ENCODE measurements at regions not wholly inside any gene's neighbourhood (a gene's known extent, or its start where the extent isn't known, plus 50 kb on each side); places are given as distances from the start of the nearest gene placed in this dataset.

DNA sequence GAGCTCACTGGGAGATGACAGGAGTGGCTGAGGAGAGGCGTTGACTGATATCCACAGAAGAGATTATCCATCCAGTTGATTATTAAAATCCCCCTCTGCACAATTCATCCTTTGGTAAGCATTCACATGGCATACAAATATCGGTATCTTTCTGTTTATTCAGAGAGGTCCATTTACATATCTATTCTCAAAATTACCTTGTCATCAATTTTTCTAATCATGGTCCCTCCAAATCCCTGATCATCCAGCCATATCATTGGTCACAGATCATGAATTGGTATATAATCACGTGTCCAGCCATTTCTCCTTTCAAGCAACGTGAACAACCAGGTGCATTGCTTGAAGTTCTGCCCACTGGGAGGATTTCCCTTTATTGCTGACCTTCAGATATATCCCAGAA, 1321.0 kb downstream of the ROBO2 start:
- no peaks in the 10 kb centered on the region for H3K4me1 ChIP-seq
- no peaks in the 10 kb centered on the region for H3K27me3 ChIP-seq
- H3K9me3 ChIP-seq: peaks cover 0 to 9% (median 0%) of the 10 kb centered on the region in 11 donors
- H3K36me3 ChIP-seq: no peaks in the 10 kb centered on the region
- no peak for ATAC-seq
- TF ChIP-seq, protein P1, sequence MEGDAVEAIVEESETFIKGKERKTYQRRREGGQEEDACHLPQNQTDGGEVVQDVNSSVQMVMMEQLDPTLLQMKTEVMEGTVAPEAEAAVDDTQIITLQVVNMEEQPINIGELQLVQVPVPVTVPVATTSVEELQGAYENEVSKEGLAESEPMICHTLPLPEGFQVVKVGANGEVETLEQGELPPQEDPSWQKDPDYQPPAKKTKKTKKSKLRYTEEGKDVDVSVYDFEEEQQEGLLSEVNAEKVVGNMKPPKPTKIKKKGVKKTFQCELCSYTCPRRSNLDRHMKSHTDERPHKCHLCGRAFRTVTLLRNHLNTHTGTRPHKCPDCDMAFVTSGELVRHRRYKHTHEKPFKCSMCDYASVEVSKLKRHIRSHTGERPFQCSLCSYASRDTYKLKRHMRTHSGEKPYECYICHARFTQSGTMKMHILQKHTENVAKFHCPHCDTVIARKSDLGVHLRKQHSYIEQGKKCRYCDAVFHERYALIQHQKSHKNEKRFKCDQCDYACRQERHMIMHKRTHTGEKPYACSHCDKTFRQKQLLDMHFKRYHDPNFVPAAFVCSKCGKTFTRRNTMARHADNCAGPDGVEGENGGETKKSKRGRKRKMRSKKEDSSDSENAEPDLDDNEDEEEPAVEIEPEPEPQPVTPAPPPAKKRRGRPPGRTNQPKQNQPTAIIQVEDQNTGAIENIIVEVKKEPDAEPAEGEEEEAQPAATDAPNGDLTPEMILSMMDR (IDR thresholded peaks at IDR 0.05): no peak
- intact Hi-C loops (cut with DNase I): no loop called here
- no peak for DNase-seq
- 78 to 91% methylated on average over 4 of the region's 4 CpGs for WGBS, 2 donors
- H3K27ac ChIP-seq: no peak overlapping the region
- no peak overlapping the region for H3K4me3 ChIP-seq

DNA sequence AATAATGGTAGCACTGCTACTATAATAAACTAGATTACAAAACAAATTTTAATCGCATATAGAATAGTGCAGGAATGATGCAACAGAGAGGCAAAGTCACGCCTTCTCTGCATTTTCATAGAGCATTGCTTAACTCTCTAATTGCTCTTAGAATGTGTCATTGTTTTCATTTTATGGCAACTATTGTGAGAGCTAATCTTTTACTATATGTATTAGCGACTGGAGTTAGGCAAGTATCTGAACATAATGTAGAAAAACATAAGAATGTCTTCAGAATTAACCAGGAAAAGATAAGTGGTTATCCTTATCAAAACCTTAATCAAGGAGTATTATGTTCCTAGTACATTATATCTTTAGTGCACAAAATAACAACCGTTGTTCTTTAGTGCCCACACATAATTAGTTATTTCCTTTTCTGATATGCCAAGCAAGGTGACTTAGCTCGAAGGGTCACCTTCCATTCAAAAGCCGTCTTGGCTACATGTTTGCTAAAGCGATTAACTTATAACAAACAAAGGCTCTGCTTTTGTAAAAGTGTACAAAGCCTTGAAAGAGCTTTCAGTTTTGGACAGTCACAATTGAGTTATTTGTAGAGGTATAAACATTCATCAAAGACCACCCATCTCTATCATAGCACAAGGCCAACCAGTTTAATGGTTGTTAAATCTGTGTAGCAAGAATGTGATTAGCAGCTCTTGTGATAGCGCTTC, 1328.9 kb downstream of the ROBO2 start:
- Histone ChIP-seq H3K4me1 (no peaks in the 10 kb centered on the region), H3K36me3 (no peaks in the 10 kb centered on the region), H3K9me3 (peaks cover 0 to 9% (median 0%) of the 10 kb centered on the region in 11 donors), H3K4me3 (no peak overlapping the region), H3K27ac (no peak overlapping the region), H3K27me3 (no peaks in the 10 kb centered on the region)
- intact Hi-C loops (cut with DNase I): no loop called here
- DNase-seq (no peak), ATAC-seq (no peak)
- 69 to 76% methylated on average over 8 of the region's 8 CpGs for WGBS, 2 donors
- TF ChIP-seq, protein P1 (IDR thresholded peaks at IDR 0.05): no peak

DNA sequence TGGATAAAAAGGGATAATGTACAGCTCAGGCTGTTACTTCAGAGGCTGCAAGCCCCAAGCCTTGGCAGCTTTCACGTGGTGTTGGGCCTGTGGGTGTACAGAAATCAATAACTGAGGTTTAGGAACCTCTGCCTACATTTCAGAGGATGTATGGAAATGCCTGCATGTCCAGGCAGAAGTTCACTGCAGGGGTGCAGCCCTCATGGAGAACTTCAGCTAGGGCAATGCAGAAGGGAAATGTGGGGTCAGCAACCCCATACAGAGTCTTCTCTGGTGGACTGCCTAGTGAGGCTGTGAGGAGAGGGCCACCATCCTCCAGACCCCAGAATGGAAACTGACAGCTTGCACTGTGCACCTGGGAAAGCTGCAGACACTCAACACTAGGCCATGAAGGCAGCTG, 1350.3 kb downstream of the ROBO2 start:
- Histone ChIP-seq H3K27ac (no peak overlapping the region), H3K9me3 (peaks cover 0 to 33% (median 3%) of the 10 kb centered on the region in 11 donors), H3K36me3 (no peaks in the 10 kb centered on the region), H3K4me3 (no peak overlapping the region), H3K4me1 (no peaks in the 10 kb centered on the region), H3K27me3 (no peaks in the 10 kb centered on the region)
- TF ChIP-seq, protein P1 (IDR thresholded peaks at IDR 0.05): no peak
- ATAC-seq (no peak), DNase-seq (no peak)
- intact Hi-C loops (cut with DNase I): no loop called here
- WGBS, 2 donors: 30 to 40% methylated on average over 1 of the region's 1 CpG

DNA sequence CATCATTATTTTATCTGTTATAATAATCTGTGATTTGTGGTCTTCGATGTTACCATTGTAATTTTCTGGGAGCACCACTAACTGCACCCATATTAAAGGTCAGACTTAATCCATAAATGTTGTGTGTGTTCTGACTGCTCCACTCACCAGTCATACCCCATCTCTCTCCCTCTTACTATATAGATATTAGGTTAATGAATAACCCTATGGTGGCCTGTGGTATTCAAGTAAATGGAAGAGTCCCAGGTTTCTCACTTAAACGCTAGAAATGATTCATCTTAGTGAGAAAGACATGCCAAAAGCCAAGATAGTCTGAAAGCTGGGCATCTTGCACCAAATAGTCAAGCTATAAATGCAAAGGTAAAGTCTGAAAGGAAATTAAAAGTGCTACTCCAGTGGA, 1358.5 kb downstream of the ROBO2 start:
- DNase-seq (no peak), ATAC-seq (no peak)
- H3K4me3 ChIP-seq: no peak overlapping the region
- H3K27ac ChIP-seq: no peak overlapping the region
- TF ChIP-seq, protein P1 (IDR thresholded peaks at IDR 0.05): no peak
- WGBS, 2 donors: 78 to 80% methylated on average over 2 of the region's 2 CpGs
- no peaks in the 10 kb centered on the region for H3K27me3 ChIP-seq
- no peaks in the 10 kb centered on the region for H3K36me3 ChIP-seq
- H3K4me1 ChIP-seq: no peaks in the 10 kb centered on the region
- no peaks in the 10 kb centered on the region for H3K9me3 ChIP-seq
- intact Hi-C loops (cut with DNase I): no loop called here

All from heart right ventricle (tissue), 16 donors.